OCI-LY7 (cell line): ENCODE measurements at regions not wholly inside any gene's neighbourhood (a gene's known extent, or its start where the extent isn't known, plus 50 kb on each side); places are given as distances from the start of the nearest gene placed in this dataset.

Source experiments
- CTCF ChIP-seq: fragments of 200-600 bp; sonication (generic); conservative IDR thresholded peaks from 2 replicates; pipeline ENCODE4 v1.5.1; 2014; ENCODE audit warnings: mild to moderate bottlenecking, antibody characterized with exemption, low read length, moderate library complexity, mixed read lengths
- EZH2phosphoT487 ChIP-seq: fragments of 200-600 bp; sonication (generic); IDR thresholded peaks from 2 replicates; pipeline ENCODE4 v1.6.1; 2018; ENCODE audit warnings: low read depth, borderline replicate concordance, mild to moderate bottlenecking, mixed run types, antibody characterized with exemption, low read length, moderate library complexity, mixed read lengths

DNA sequence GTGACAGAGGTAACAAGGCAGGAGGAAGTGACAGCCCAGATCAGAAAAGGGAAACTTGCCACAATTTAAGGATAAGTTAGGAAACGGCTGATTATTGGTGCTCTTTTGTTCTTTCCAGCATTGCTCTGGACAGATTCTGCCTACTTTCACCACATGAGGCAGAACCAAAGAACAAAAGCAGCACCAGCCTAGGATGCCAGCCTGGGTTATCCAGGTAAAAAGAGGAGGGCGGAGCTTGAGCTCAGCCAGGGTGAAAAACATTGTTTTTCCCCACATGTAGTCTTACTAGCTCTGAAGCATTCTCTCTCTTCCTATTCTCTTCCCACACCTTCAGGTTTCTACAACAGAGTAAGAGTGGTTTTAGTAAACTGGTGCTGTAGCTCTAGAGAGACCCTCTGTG is 300.5 kb downstream of the TMX3 start:
- no peak for TF ChIP-seq CTCF
- no peak for TF ChIP-seq EZH2phosphoT487
